CD4-positive, alpha-beta T cell (primary cell): ENCODE measurements at regions not wholly inside any gene's neighbourhood (a gene's known extent, or its start where the extent isn't known, plus 50 kb on each side); places are given as distances from the start of the nearest gene placed in this dataset.

Experiments
- ATAC-seq: fragments of 200-7000 bp; cut with Tn5 transposase; one replicate; pipeline ENCODE4 v1.10.0; 2022; ENCODE audit warnings: mild to moderate bottlenecking; ENCODE audit not compliant: poor library complexity
- CTCF ChIA-PET: fragments of 350-600 bp; sonication (Branson Sonifier 250); formaldehyde crosslinking; loops from one replicate; lab custom pipeline; 2021; ENCODE audit warnings: antibody characterized with exemption, inconsistent platforms; lab: Charles Lee
- POLR2A ChIA-PET: fragments of 350-600 bp; sonication (Branson Sonifier 250); formaldehyde crosslinking; loops from one replicate; lab custom pipeline; 2021; ENCODE audit warnings: antibody characterized with exemption, inconsistent platforms; lab: Charles Lee
- DNase-seq, 14 experiments: peaks; one replicate each; pipeline ENCODE4 v3.0.0-alpha.2; 2013 to 2020; ENCODE audit warnings: mixed read lengths in 2 of 14
- H3K27ac ChIP-seq, 2 donors: one replicate each; pipeline versions ENCODE4 v1.5.1 to v1.7.0; 2013; ENCODE audit warnings: low read length in 2 of 2, low read depth in 1 of 2, mild to moderate bottlenecking in 1 of 2
- H3K27me3 ChIP-seq, 2 experiments: 1 replicate in 1 of 2; 2 replicates in 1 of 2; pipeline versions ENCODE4 v1.6.1 to v1.7.0; 2013; ENCODE audit warnings: low read length in 2 of 2, control low read depth in 1 of 2, mild to moderate bottlenecking in 1 of 2, moderate library complexity in 1 of 2; ENCODE audit not compliant: insufficient read depth in 2 of 2, control insufficient read depth in 1 of 2
- H3K36me3 ChIP-seq: one replicate; pipeline ENCODE4 v1.6.1; 2013; ENCODE audit warnings: low read length, control low read depth; ENCODE audit not compliant: insufficient read depth
- H3K4me1 ChIP-seq: one replicate; pipeline ENCODE4 v1.6.1; 2013; ENCODE audit warnings: low read length, control low read depth; ENCODE audit not compliant: insufficient read depth
- H3K4me3 ChIP-seq: one replicate; pipeline ENCODE4 v1.5.1; 2013; ENCODE audit warnings: mild to moderate bottlenecking, low read length, moderate library complexity
- H3K9me3 ChIP-seq, 2 experiments: 1 replicate in 1 of 2; 2 replicates in 1 of 2; pipeline versions ENCODE4 v1.6.1 to v1.7.0; 2013; ENCODE audit warnings: low read length in 2 of 2, mild to moderate bottlenecking in 2 of 2, control low read depth in 1 of 2, moderate library complexity in 1 of 2; ENCODE audit not compliant: control insufficient read depth in 1 of 2, insufficient read depth in 1 of 2
- H3K27ac Mint-ChIP-seq: one replicate; pipeline ENCODE4 v1.8.0; 2020; ENCODE audit warnings: mixed read lengths
- H3K27me3 Mint-ChIP-seq: one replicate; pipeline ENCODE4 v1.8.0; 2021; ENCODE audit warnings: mixed read lengths
- H3K36me3 Mint-ChIP-seq: one replicate; pipeline ENCODE4 v1.8.0; 2021; ENCODE audit warnings: low read depth, mixed read lengths
- H3K4me1 Mint-ChIP-seq: one replicate; pipeline ENCODE4 v1.8.0; 2021; ENCODE audit warnings: low read depth, mixed read lengths
- H3K4me3 Mint-ChIP-seq: one replicate; pipeline ENCODE4 v1.8.0; 2020; ENCODE audit warnings: mild to moderate bottlenecking, mixed read lengths
- H3K9me3 Mint-ChIP-seq: one replicate; pipeline ENCODE4 v1.8.0; 2020; ENCODE audit warnings: mixed read lengths
- intact Hi-C, 2 experiments: fragments of 100-400 bp; cut with DNase I in 1 of 2; cut with micrococcal nuclease in 1 of 2; formaldehyde crosslinking; loops; one replicate each; pipeline versions ENCODE4 v1.15.1 to v1.9.0; 2023 to 2025; cut with DNase I, micrococcal nuclease
- TF ChIP-seq, protein P1 (sequence below): fragments of 200-600 bp; IDR thresholded peaks from one replicate; pipeline ENCODE4 v1.8.0; 2022; ENCODE audit warnings: antibody characterized with exemption, mild to moderate bottlenecking

DNA sequence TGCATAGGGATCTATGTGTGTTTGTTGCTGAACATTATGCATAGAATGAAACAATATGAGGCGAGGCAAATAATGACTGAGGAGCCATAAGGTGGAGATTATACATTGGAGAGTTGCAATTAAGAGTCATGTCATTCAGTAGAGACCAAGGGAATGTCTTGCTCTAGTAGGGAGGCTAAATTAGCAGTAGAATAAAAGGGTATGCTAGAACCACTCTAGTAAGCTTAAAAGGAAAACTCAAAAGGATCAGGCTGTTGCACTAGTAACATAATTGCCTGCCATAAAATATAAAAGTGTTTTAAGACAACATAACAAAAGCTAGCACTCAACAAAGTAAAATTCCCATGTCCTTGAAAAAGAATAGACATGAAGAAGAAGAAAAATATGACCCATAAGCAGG is 586.2 kb upstream of the DIAPH2 start:
- no peak overlapping the region for H3K27ac Mint-ChIP-seq
- TF ChIP-seq, protein P1, sequence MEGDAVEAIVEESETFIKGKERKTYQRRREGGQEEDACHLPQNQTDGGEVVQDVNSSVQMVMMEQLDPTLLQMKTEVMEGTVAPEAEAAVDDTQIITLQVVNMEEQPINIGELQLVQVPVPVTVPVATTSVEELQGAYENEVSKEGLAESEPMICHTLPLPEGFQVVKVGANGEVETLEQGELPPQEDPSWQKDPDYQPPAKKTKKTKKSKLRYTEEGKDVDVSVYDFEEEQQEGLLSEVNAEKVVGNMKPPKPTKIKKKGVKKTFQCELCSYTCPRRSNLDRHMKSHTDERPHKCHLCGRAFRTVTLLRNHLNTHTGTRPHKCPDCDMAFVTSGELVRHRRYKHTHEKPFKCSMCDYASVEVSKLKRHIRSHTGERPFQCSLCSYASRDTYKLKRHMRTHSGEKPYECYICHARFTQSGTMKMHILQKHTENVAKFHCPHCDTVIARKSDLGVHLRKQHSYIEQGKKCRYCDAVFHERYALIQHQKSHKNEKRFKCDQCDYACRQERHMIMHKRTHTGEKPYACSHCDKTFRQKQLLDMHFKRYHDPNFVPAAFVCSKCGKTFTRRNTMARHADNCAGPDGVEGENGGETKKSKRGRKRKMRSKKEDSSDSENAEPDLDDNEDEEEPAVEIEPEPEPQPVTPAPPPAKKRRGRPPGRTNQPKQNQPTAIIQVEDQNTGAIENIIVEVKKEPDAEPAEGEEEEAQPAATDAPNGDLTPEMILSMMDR: no peak
- H3K27me3 Mint-ChIP-seq: no peaks in the 10 kb centered on the region
- no peaks in the 10 kb centered on the region for H3K36me3 ChIP-seq
- H3K4me1 ChIP-seq: no peaks in the 10 kb centered on the region
- CTCF ChIA-PET: no interaction called here
- H3K4me3 Mint-ChIP-seq: no peak overlapping the region
- H3K4me1 Mint-ChIP-seq: no peaks in the 10 kb centered on the region
- DNase-seq: no peak
- H3K4me3 ChIP-seq: no peak overlapping the region
- no peaks in the 10 kb centered on the region for H3K9me3 Mint-ChIP-seq
- H3K27ac ChIP-seq: no peak overlapping the region
- intact Hi-C loops: no loop called here
- no peaks in the 10 kb centered on the region for H3K9me3 ChIP-seq
- no peaks in the 10 kb centered on the region for H3K36me3 Mint-ChIP-seq
- ATAC-seq: no peak
- POLR2A ChIA-PET: no interaction called here
- no peaks in the 10 kb centered on the region for H3K27me3 ChIP-seq

DNA sequence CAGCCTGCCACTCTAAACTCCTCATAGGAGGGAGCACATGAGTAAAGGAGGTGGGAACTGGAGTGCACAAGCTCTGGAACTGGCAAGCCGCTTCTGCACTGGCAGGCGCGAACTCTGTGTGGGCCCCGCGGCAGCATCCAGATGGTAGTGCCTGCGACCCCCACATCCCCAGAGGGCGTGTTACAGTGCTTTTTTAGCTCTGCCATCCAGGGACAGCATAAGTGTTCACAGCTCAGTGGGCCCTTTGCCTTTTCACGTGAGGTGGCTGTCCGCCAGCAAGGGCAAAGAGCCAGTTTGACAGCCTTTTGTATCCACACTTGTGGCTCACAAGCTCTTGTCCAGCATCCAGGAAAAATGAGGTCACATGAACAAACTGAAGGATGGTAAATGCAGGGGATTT is 581.6 kb upstream of the DIAPH2 start:
- Mint-ChIP-seq H3K4me3 (no peak overlapping the region), H3K9me3 (no peaks in the 10 kb centered on the region), H3K27ac (no peak overlapping the region), H3K36me3 (no peaks in the 10 kb centered on the region), H3K4me1 (no peaks in the 10 kb centered on the region), H3K27me3 (no peaks in the 10 kb centered on the region)
- no peak overlapping the region for H3K27ac ChIP-seq
- no peaks in the 10 kb centered on the region for H3K36me3 ChIP-seq
- H3K27me3 ChIP-seq: no peaks in the 10 kb centered on the region
- TF ChIP-seq, protein P1: no peak
- no peaks in the 10 kb centered on the region for H3K4me1 ChIP-seq
- H3K4me3 ChIP-seq: no peak overlapping the region
- CTCF ChIA-PET: no interaction called here
- POLR2A ChIA-PET: no interaction called here
- DNase-seq (no peak), ATAC-seq (no peak)
- H3K9me3 ChIP-seq: peaks cover 0 to 5% of the 10 kb centered on the region in 2 experiments
- intact Hi-C loops: no loop called here

DNA sequence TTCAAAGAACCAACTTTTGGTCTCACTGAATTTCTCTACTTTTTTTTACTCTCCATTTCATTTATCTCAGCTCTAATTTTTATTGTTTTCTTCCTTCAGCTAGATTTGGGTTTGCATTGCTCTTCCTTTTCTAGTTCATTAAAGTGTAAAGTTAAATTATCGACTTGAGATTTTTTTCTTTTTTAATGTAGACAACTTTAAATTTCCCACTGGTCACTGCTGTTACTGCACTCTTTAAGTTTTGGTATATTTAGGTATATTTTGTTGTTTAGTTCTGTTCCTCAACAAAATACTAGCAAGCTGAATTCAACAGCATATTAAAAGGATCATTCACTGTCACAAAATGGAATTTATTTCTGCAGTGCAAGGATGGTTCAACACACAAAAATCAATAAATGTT is 572.0 kb upstream of the DIAPH2 start:
- ATAC-seq (no peak), DNase-seq (no peak)
- Histone ChIP-seq H3K27ac (no peak overlapping the region), H3K27me3 (no peaks in the 10 kb centered on the region), H3K4me1 (no peaks in the 10 kb centered on the region), H3K9me3 (no peaks in the 10 kb centered on the region), H3K36me3 (no peaks in the 10 kb centered on the region), H3K4me3 (no peak overlapping the region)
- Mint-ChIP-seq H3K4me1 (no peaks in the 10 kb centered on the region), H3K9me3 (peaks cover 5% of the 10 kb centered on the region), H3K4me3 (no peak overlapping the region), H3K36me3 (no peaks in the 10 kb centered on the region), H3K27ac (no peak overlapping the region), H3K27me3 (no peaks in the 10 kb centered on the region)
- intact Hi-C loops: no loop called here
- ChIA-PET CTCF (no interaction called here), POLR2A (no interaction called here)
- TF ChIP-seq, protein P1: no peak
